ENCODE measurements at regions not wholly inside any gene's neighbourhood (a gene's known extent, or its start where the extent isn't known, plus 50 kb on each side); places are given as distances from the start of the nearest gene placed in this dataset.

- no peak for TF ChIP-seq CTCF (IDR thresholded peaks at IDR 0.05; ENCODE audit: partially characterized antibody, unreplicated experiment)
- Mint-ChIP-seq H3K36me3 (ENCODE audit: unreplicated experiment) (no peaks in the 10 kb centered on the region), H3K27ac (ENCODE audit: unreplicated experiment) (peak overlapping the region; percentile 90), H3K27me3 (ENCODE audit: unreplicated experiment) (peaks cover 2% of the 10 kb centered on the region), H3K4me3 (ENCODE audit: unreplicated experiment) (peak overlapping the region; percentile 49), H3K9me3 (ENCODE audit: unreplicated experiment) (peaks cover 2% of the 10 kb centered on the region), H3K4me1 (ENCODE audit: low read depth, unreplicated experiment) (peaks cover 18% of the 10 kb centered on the region)
- DNase-seq = no peak
Measured at GRCh38 chr7:51521694-51522312, 205.2 kb upstream of the COBL start.

- H3K27ac Mint-ChIP-seq (ENCODE audit: unreplicated experiment) = peak overlapping the region; percentile 6
- H3K4me3 Mint-ChIP-seq (ENCODE audit: unreplicated experiment) = no peak overlapping the region
- H3K27me3 Mint-ChIP-seq (ENCODE audit: unreplicated experiment) = peaks cover 2% of the 10 kb centered on the region
- H3K9me3 Mint-ChIP-seq (ENCODE audit: unreplicated experiment) = peaks cover 2% of the 10 kb centered on the region
- no peaks in the 10 kb centered on the region for H3K36me3 Mint-ChIP-seq (ENCODE audit: unreplicated experiment)
- TF ChIP-seq CTCF (IDR thresholded peaks at IDR 0.05; ENCODE audit: partially characterized antibody, unreplicated experiment) = no peak
- peaks cover 18% of the 10 kb centered on the region for H3K4me1 Mint-ChIP-seq (ENCODE audit: low read depth, unreplicated experiment)
- DNase-seq = no peak
Measured at GRCh38 chr7:51521054-51521453, 204.4 kb upstream of the COBL start.

GRCh38 chr7:51518646-51519045, 202.0 kb upstream of the COBL start:
- Mint-ChIP-seq H3K9me3 (ENCODE audit: unreplicated experiment) (peaks cover 7% of the 10 kb centered on the region), H3K27me3 (ENCODE audit: unreplicated experiment) (peaks cover 2% of the 10 kb centered on the region), H3K36me3 (ENCODE audit: unreplicated experiment) (no peaks in the 10 kb centered on the region), H3K4me3 (ENCODE audit: unreplicated experiment) (no peak overlapping the region), H3K27ac (ENCODE audit: unreplicated experiment) (no peak overlapping the region), H3K4me1 (ENCODE audit: low read depth, unreplicated experiment) (peaks cover 23% of the 10 kb centered on the region)
- TF ChIP-seq CTCF (IDR thresholded peaks at IDR 0.05; ENCODE audit: partially characterized antibody, unreplicated experiment) = no peak
- DNase-seq = no peak

GRCh38 chr7:51517187-51517586, 200.6 kb upstream of the COBL start:
- no peak for DNase-seq

More at GRCh38 chr7:51517187-51517586, 200.6 kb upstream of the COBL start:
- no peaks in the 10 kb centered on the region for H3K36me3 Mint-ChIP-seq (ENCODE audit: unreplicated experiment)
- peaks cover 2% of the 10 kb centered on the region for H3K27me3 Mint-ChIP-seq (ENCODE audit: unreplicated experiment)
- TF ChIP-seq CTCF (IDR thresholded peaks at IDR 0.05; ENCODE audit: partially characterized antibody, unreplicated experiment) = no peak
- H3K4me3 Mint-ChIP-seq (ENCODE audit: unreplicated experiment) = no peak overlapping the region
- peaks cover 7% of the 10 kb centered on the region for H3K9me3 Mint-ChIP-seq (ENCODE audit: unreplicated experiment)
- H3K4me1 Mint-ChIP-seq (ENCODE audit: low read depth, unreplicated experiment) = peaks cover 15% of the 10 kb centered on the region
- no peak overlapping the region for H3K27ac Mint-ChIP-seq (ENCODE audit: unreplicated experiment)
